Testis (tissue), 2 donors: ENCODE measurements at regions not wholly inside any gene's neighbourhood (a gene's known extent, or its start where the extent isn't known, plus 50 kb on each side); places are given as distances from the start of the nearest gene placed in this dataset.

Experiments
- POLR2A ChIP-seq: fragments of 450-650 bp; IDR thresholded peaks from one replicate; pipeline ENCODE4 v1.6.1; 2017; ENCODE audit warnings: antibody characterized with exemption, mild to moderate bottlenecking, moderate library complexity
- TF ChIP-seq, protein P1 (sequence below), 3 experiments: fragments of 450-650 bp in 2 of 3; fragments of 200-600 bp in 1 of 3; sonication (generic) in 1 of 3; IDR thresholded peaks; one replicate each; pipeline ENCODE4 v1.5.1; 2016 to 2019; ENCODE audit warnings: antibody characterized with exemption in 3 of 3, mild to moderate bottlenecking in 2 of 3, moderate library complexity in 1 of 3

- TF ChIP-seq, protein P1, sequence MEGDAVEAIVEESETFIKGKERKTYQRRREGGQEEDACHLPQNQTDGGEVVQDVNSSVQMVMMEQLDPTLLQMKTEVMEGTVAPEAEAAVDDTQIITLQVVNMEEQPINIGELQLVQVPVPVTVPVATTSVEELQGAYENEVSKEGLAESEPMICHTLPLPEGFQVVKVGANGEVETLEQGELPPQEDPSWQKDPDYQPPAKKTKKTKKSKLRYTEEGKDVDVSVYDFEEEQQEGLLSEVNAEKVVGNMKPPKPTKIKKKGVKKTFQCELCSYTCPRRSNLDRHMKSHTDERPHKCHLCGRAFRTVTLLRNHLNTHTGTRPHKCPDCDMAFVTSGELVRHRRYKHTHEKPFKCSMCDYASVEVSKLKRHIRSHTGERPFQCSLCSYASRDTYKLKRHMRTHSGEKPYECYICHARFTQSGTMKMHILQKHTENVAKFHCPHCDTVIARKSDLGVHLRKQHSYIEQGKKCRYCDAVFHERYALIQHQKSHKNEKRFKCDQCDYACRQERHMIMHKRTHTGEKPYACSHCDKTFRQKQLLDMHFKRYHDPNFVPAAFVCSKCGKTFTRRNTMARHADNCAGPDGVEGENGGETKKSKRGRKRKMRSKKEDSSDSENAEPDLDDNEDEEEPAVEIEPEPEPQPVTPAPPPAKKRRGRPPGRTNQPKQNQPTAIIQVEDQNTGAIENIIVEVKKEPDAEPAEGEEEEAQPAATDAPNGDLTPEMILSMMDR (IDR thresholded peaks at IDR 0.05), result no peak
- TF ChIP-seq POLR2A, result no peak
Measured at GRCh38 chr10:65710306-65710705, 1215.5 kb upstream of the LRRTM3 start.
